ENCODE measurements at regions not wholly inside any gene's neighbourhood (a gene's known extent, or its start where the extent isn't known, plus 50 kb on each side); places are given as distances from the start of the nearest gene placed in this dataset.

GRCh38 chr13:47049276-47049989 is 152.6 kb upstream of the HTR2A start:
- Histone ChIP-seq H3K9me2 (ENCODE audit: insufficient read depth, low read length) (no peaks in the 10 kb centered on the region), H3K9me3 (ENCODE audit: low read length) (no peaks in the 10 kb centered on the region), H4K20me1 (ENCODE audit: insufficient read depth) (no peaks in the 10 kb centered on the region), H3K4me2 (ENCODE audit: low read length) (no peak overlapping the region), H3K27ac (ENCODE audit: low read length) (no peak overlapping the region), H2AFZ (ENCODE audit: low read depth, low read length) (no peak overlapping the region), H3K9ac (ENCODE audit: low read length) (no peak overlapping the region), H3K79me2 (replicated peaks; ENCODE audit: insufficient read depth, low read length) (no peaks in the 10 kb centered on the region), H3K27me3 (ENCODE audit: insufficient read depth, low read depth, low read length) (no peaks in the 10 kb centered on the region), H3F3A (ENCODE audit: insufficient read depth, low read length, poor library complexity, severe bottlenecking) (no peaks in the 10 kb centered on the region), H3K36me3 (ENCODE audit: insufficient read depth, low read length) (no peaks in the 10 kb centered on the region), H3K4me3 (ENCODE audit: low read length) (no peak overlapping the region)
- TF ChIP-seq, protein P1, sequence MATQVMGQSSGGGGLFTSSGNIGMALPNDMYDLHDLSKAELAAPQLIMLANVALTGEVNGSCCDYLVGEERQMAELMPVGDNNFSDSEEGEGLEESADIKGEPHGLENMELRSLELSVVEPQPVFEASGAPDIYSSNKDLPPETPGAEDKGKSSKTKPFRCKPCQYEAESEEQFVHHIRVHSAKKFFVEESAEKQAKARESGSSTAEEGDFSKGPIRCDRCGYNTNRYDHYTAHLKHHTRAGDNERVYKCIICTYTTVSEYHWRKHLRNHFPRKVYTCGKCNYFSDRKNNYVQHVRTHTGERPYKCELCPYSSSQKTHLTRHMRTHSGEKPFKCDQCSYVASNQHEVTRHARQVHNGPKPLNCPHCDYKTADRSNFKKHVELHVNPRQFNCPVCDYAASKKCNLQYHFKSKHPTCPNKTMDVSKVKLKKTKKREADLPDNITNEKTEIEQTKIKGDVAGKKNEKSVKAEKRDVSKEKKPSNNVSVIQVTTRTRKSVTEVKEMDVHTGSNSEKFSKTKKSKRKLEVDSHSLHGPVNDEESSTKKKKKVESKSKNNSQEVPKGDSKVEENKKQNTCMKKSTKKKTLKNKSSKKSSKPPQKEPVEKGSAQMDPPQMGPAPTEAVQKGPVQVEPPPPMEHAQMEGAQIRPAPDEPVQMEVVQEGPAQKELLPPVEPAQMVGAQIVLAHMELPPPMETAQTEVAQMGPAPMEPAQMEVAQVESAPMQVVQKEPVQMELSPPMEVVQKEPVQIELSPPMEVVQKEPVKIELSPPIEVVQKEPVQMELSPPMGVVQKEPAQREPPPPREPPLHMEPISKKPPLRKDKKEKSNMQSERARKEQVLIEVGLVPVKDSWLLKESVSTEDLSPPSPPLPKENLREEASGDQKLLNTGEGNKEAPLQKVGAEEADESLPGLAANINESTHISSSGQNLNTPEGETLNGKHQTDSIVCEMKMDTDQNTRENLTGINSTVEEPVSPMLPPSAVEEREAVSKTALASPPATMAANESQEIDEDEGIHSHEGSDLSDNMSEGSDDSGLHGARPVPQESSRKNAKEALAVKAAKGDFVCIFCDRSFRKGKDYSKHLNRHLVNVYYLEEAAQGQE (IDR thresholded peaks at IDR 0.05; ENCODE audit: borderline replicate concordance), result no peak
- TF ChIP-seq EP300 (conservative IDR thresholded peaks at IDR 0.05; ENCODE audit: poor library complexity, severe bottlenecking), result no peak
- TF ChIP-seq MXI1 (conservative IDR thresholded peaks at IDR 0.05; ENCODE audit: poor library complexity, severe bottlenecking), result no peak
- no peak for TF ChIP-seq EZH2 (IDR thresholded peaks at IDR 0.05; ENCODE audit: borderline replicate concordance, insufficient read depth, low read length, poor library complexity, severe bottlenecking)
- TF ChIP-seq TAF1 (IDR thresholded peaks at IDR 0.05; ENCODE audit: low read depth), result no peak
- no peak for TF ChIP-seq SMC3 (conservative IDR thresholded peaks at IDR 0.05; ENCODE audit: poor library complexity)
- TF ChIP-seq RAD21 (conservative IDR thresholded peaks at IDR 0.05), result no peak
- TF ChIP-seq CTCF (IDR thresholded peaks at IDR 0.05; ENCODE audit: poor library complexity, severe bottlenecking), result no peak
- TF ChIP-seq POLR2AphosphoS5 (IDR thresholded peaks at IDR 0.05), result no peak

DNA sequence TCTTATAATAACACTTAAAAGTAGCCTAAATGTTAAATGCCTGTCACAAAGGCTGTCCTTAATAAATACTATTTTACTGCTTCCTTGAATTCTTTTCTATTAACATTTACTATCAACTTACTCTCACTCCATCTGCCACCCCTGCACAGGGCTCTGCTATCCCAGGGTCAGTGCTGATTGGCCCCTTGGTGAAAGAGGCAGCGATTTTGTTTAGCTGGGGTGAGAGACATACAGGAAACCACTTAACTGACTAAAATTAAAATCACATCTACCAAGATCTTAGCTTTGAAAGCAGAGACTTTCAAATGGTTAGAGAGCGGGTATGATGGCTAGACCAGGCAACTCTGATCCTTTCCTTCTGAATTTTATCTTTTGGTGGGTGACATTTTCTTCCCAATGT is 149.9 kb upstream of the HTR2A start:
- H3K79me2 ChIP-seq (replicated peaks; ENCODE audit: insufficient read depth, low read length), result no peaks in the 10 kb centered on the region
- H3K9me3 ChIP-seq (ENCODE audit: low read length), result no peaks in the 10 kb centered on the region
- H3F3A ChIP-seq (ENCODE audit: insufficient read depth, low read length, poor library complexity, severe bottlenecking), result no peaks in the 10 kb centered on the region
- no peak overlapping the region for H2AFZ ChIP-seq (ENCODE audit: low read depth, low read length)
- no peaks in the 10 kb centered on the region for H3K9me2 ChIP-seq (ENCODE audit: insufficient read depth, low read length)
- no peak overlapping the region for H3K4me3 ChIP-seq (ENCODE audit: low read length)
- no peak overlapping the region for H3K9ac ChIP-seq (ENCODE audit: low read length)
- no peaks in the 10 kb centered on the region for H3K27me3 ChIP-seq (ENCODE audit: insufficient read depth, low read depth, low read length)
- H3K4me2 ChIP-seq (ENCODE audit: low read length), result no peak overlapping the region
- H3K36me3 ChIP-seq (ENCODE audit: insufficient read depth, low read length), result no peaks in the 10 kb centered on the region
- H3K27ac ChIP-seq (ENCODE audit: low read length), result no peak overlapping the region
- TF ChIP-seq CTCF (IDR thresholded peaks at IDR 0.05; ENCODE audit: poor library complexity, severe bottlenecking) (no peak), POLR2AphosphoS5 (IDR thresholded peaks at IDR 0.05) (no peak), SMC3 (conservative IDR thresholded peaks at IDR 0.05; ENCODE audit: poor library complexity) (no peak), MXI1 (conservative IDR thresholded peaks at IDR 0.05; ENCODE audit: poor library complexity, severe bottlenecking) (no peak), EP300 (conservative IDR thresholded peaks at IDR 0.05; ENCODE audit: poor library complexity, severe bottlenecking) (no peak), EZH2 (IDR thresholded peaks at IDR 0.05; ENCODE audit: borderline replicate concordance, insufficient read depth, low read length, poor library complexity, severe bottlenecking) (no peak), TAF1 (IDR thresholded peaks at IDR 0.05; ENCODE audit: low read depth) (no peak), RAD21 (conservative IDR thresholded peaks at IDR 0.05) (no peak)
- TF ChIP-seq, protein P1 (IDR thresholded peaks at IDR 0.05; ENCODE audit: borderline replicate concordance), result no peak
- no peaks in the 10 kb centered on the region for H4K20me1 ChIP-seq (ENCODE audit: insufficient read depth)

Data from neural cell (in vitro differentiated cells).